MCF 10A (cell line): ENCODE measurements at regions not wholly inside any gene's neighbourhood (a gene's known extent, or its start where the extent isn't known, plus 50 kb on each side); places are given as distances from the start of the nearest gene placed in this dataset.

Experiments
- BruUV-seq: library from RNA; stranded (reverse); fragments of 400-500 nt; replicated peaks from 2 replicates; lab custom pipeline; 2021; lab: Mats Ljungman, UMichigan
- CTCF ChIA-PET: fragments of 300-600 bp; sonication (Branson Sonifier 250); formaldehyde crosslinking; extraction: SDS; loops from one replicate; lab custom pipeline; 2021; ENCODE audit warnings: antibody characterized with exemption, inconsistent platforms; lab: Yijun Ruan, JAX
- POLR2A ChIA-PET: fragments of 300-600, 350-650 bp; sonication (Branson Sonifier 250); formaldehyde crosslinking; extraction: SDS; loops from one replicate; lab custom pipeline; 2020; ENCODE audit warnings: antibody characterized with exemption, inconsistent platforms; lab: Yijun Ruan, JAX
- DNase-seq: peaks from one replicate; pipeline ENCODE4 v3.0.0-alpha.2; 2018; ENCODE audit not compliant: unreplicated experiment
- H3K27ac Mint-ChIP-seq: one replicate; pipeline ENCODE4 v1.8.0; 2022; ENCODE audit warnings: mild to moderate bottlenecking, low read depth, mixed read lengths; ENCODE audit not compliant: unreplicated experiment
- H3K27me3 Mint-ChIP-seq: one replicate; pipeline ENCODE4 v1.8.0; 2022; ENCODE audit warnings: mixed read lengths; ENCODE audit not compliant: insufficient read depth, unreplicated experiment
- H3K36me3 Mint-ChIP-seq: one replicate; pipeline ENCODE4 v1.8.0; 2022; ENCODE audit warnings: mild to moderate bottlenecking, moderate library complexity, mixed read lengths; ENCODE audit not compliant: insufficient read depth, unreplicated experiment
- H3K4me1 Mint-ChIP-seq: one replicate; pipeline ENCODE4 v1.8.0; 2022; ENCODE audit warnings: mixed read lengths; ENCODE audit not compliant: insufficient read depth, unreplicated experiment
- H3K4me3 Mint-ChIP-seq: one replicate; pipeline ENCODE4 v1.8.0; 2022; ENCODE audit warnings: mild to moderate bottlenecking, moderate library complexity, mixed read lengths; ENCODE audit not compliant: unreplicated experiment
- H3K9me3 Mint-ChIP-seq: one replicate; pipeline ENCODE4 v1.8.0; 2022; ENCODE audit warnings: mixed read lengths; ENCODE audit not compliant: unreplicated experiment
- intact Hi-C: fragments of 100-400 bp; cut with micrococcal nuclease; formaldehyde crosslinking; loops from 2 replicates; pipeline ENCODE4 v1.14.1; 2022
- TF ChIP-seq, protein P1 (sequence below): fragments of 200-600 bp; IDR thresholded peaks from one replicate; pipeline ENCODE4 v1.8.0; 2022; ENCODE audit warnings: antibody characterized with exemption, mild to moderate bottlenecking; ENCODE audit not compliant: unreplicated experiment

- Mint-ChIP-seq H3K27me3 (peaks cover 10% of the 10 kb centered on the region), H3K36me3 (no peaks in the 10 kb centered on the region), H3K4me1 (no peaks in the 10 kb centered on the region), H3K9me3 (no peaks in the 10 kb centered on the region), H3K27ac (no peak overlapping the region), H3K4me3 (no peak overlapping the region)
- POLR2A ChIA-PET: no interaction called here
- TF ChIP-seq, protein P1, sequence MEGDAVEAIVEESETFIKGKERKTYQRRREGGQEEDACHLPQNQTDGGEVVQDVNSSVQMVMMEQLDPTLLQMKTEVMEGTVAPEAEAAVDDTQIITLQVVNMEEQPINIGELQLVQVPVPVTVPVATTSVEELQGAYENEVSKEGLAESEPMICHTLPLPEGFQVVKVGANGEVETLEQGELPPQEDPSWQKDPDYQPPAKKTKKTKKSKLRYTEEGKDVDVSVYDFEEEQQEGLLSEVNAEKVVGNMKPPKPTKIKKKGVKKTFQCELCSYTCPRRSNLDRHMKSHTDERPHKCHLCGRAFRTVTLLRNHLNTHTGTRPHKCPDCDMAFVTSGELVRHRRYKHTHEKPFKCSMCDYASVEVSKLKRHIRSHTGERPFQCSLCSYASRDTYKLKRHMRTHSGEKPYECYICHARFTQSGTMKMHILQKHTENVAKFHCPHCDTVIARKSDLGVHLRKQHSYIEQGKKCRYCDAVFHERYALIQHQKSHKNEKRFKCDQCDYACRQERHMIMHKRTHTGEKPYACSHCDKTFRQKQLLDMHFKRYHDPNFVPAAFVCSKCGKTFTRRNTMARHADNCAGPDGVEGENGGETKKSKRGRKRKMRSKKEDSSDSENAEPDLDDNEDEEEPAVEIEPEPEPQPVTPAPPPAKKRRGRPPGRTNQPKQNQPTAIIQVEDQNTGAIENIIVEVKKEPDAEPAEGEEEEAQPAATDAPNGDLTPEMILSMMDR: no peak
- DNase-seq: no peak
- CTCF ChIA-PET: interaction anchor here (0.5 to 0.8 kb wide), 4 partner anchors 118 to 813 kb away, joined by 3 to 4 read pairs (median 3); no protein-coding TSS in a partner anchor
- intact Hi-C loops: no loop called here
- no TSS peak for BruUV-seq
Observed at GRCh38 chr1:57603696-57604095, 179.8 kb upstream of the DAB1 start.

- BruUV-seq: no TSS peak
- intact Hi-C loops: no loop called here
- TF ChIP-seq, protein P1: no peak
- H3K4me1 Mint-ChIP-seq: no peaks in the 10 kb centered on the region
- H3K27ac Mint-ChIP-seq: no peak overlapping the region
- DNase-seq: no peak
- POLR2A ChIA-PET: interaction anchor here (0.6 kb wide), 1 partner anchor 99 kb away, joined by 3 read pairs; no protein-coding TSS in a partner anchor
- H3K4me3 Mint-ChIP-seq: no peak overlapping the region
- CTCF ChIA-PET: no interaction called here
- H3K36me3 Mint-ChIP-seq: no peaks in the 10 kb centered on the region
- H3K27me3 Mint-ChIP-seq: peaks cover 10% of the 10 kb centered on the region
- peaks cover 5% of the 10 kb centered on the region for H3K9me3 Mint-ChIP-seq
Observed at GRCh38 chr1:57600424-57600823, 176.6 kb upstream of the DAB1 start.

DNA sequence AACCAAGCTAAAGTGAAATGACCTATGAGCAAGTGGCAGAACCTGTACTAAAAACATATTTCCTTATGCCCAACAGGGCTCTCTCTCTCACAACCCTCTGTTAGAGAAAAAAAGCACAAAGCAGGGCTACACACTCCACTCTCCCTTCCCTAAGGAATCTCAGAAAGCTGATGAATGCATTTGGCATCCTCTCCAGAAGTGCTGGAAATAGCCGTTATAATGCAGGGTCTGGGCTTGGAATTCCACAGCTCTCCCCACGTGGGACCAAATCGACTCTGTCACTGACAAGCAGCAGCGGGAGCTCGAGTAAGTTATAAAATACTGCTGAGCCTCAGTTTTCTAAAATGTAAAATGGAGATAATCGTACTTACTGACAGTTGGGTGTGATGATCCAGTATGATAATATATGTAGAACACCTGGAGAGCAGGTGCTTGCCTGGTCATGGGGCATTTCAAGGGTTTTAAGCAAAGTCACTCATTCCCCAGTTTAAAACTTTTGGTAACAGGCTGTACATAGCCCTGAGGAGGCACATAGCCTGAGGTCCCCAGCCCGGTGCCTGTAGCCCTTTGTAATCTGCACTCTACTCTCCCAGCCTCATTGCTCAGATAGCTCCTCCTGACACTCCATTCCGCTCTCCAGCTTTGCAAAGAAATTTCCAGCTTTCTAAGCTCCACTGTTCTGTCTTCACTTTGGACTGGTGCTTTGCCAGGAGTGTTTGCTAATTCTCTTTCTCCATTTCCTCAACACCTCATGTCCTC, 175.6 kb upstream of the DAB1 start:
- Mint-ChIP-seq H3K4me3 (no peak overlapping the region), H3K9me3 (peaks cover 5% of the 10 kb centered on the region), H3K36me3 (no peaks in the 10 kb centered on the region), H3K27me3 (peaks cover 10% of the 10 kb centered on the region), H3K27ac (no peak overlapping the region), H3K4me1 (no peaks in the 10 kb centered on the region)
- ChIA-PET POLR2A (no interaction called here), CTCF (no interaction called here)
- DNase-seq: no peak
- intact Hi-C loops: no loop called here
- TF ChIP-seq, protein P1: no peak
- no TSS peak for BruUV-seq

GRCh38 chr1:57597036-57597435, 173.2 kb upstream of the DAB1 start:
- H3K36me3 Mint-ChIP-seq: no peaks in the 10 kb centered on the region
- no peak for DNase-seq
- no peak overlapping the region for H3K4me3 Mint-ChIP-seq
- TF ChIP-seq, protein P1: no peak
- peaks cover 4% of the 10 kb centered on the region for H3K4me1 Mint-ChIP-seq
- ChIA-PET CTCF (interaction anchor here (1.0 kb wide), 1 partner anchor 364 kb away, joined by 4 read pairs; no protein-coding TSS in a partner anchor), POLR2A (interaction anchor here (0.7 kb wide), 1 partner anchor 548 kb away, joined by 3 read pairs; no protein-coding TSS in a partner anchor)
- no peak overlapping the region for H3K27ac Mint-ChIP-seq
- H3K27me3 Mint-ChIP-seq: peaks cover 10% of the 10 kb centered on the region
- intact Hi-C loops: no loop called here
- no TSS peak for BruUV-seq
- H3K9me3 Mint-ChIP-seq: peaks cover 5% of the 10 kb centered on the region
